Ascending aorta (tissue), 2 donors: ENCODE measurements at regions not wholly inside any gene's neighbourhood (a gene's known extent, or its start where the extent isn't known, plus 50 kb on each side); places are given as distances from the start of the nearest gene placed in this dataset.

ENCODE experiments used
- DNase-seq, 2 donors: peaks; one replicate each; pipeline ENCODE4 v3.0.0-alpha.2; 2019; ENCODE audit warnings: low spot score in 2 of 2
- H3K27ac ChIP-seq, 2 donors: fragments of 200-600 bp; sonication (generic); one replicate each; pipeline ENCODE4 v1.5.1; 2016 to 2017; ENCODE audit warnings: mild to moderate bottlenecking in 1 of 2
- H3K27me3 ChIP-seq: fragments of 200-600 bp; sonication (generic); one replicate; pipeline ENCODE4 v1.5.1; 2017
- H3K36me3 ChIP-seq, 2 donors: fragments of 200-600 bp; sonication (generic); one replicate each; pipeline ENCODE4 v1.5.1; 2016
- H3K4me1 ChIP-seq, 2 donors: fragments of 200-600 bp; sonication (generic); one replicate each; pipeline ENCODE4 v1.5.1; 2016 to 2017; ENCODE audit warnings: mild to moderate bottlenecking in 1 of 2
- H3K4me3 ChIP-seq, 2 donors: fragments of 200-600 bp; sonication (generic); one replicate each; pipeline ENCODE4 v1.5.1; 2016 to 2017; ENCODE audit warnings: mild to moderate bottlenecking in 1 of 2
- H3K9me3 ChIP-seq, 2 donors: fragments of 200-600 bp; sonication (generic); one replicate each; pipeline ENCODE4 v1.5.1; 2016
- intact Hi-C: fragments of 100-400 bp; cut with DNase I; formaldehyde crosslinking; loops from one replicate; pipeline ENCODE4 v1.15.1; 2023
- TF ChIP-seq, protein P1 (sequence below), 3 experiments: fragments of 200-600 bp in 2 of 3; fragments of 450-650 bp in 1 of 3; sonication (generic) in 2 of 3; IDR thresholded peaks; one replicate each; pipeline ENCODE4 v1.5.1; 2016 to 2019; ENCODE audit warnings: antibody characterized with exemption in 3 of 3, mild to moderate bottlenecking in 1 of 3, moderate library complexity in 1 of 3

DNA sequence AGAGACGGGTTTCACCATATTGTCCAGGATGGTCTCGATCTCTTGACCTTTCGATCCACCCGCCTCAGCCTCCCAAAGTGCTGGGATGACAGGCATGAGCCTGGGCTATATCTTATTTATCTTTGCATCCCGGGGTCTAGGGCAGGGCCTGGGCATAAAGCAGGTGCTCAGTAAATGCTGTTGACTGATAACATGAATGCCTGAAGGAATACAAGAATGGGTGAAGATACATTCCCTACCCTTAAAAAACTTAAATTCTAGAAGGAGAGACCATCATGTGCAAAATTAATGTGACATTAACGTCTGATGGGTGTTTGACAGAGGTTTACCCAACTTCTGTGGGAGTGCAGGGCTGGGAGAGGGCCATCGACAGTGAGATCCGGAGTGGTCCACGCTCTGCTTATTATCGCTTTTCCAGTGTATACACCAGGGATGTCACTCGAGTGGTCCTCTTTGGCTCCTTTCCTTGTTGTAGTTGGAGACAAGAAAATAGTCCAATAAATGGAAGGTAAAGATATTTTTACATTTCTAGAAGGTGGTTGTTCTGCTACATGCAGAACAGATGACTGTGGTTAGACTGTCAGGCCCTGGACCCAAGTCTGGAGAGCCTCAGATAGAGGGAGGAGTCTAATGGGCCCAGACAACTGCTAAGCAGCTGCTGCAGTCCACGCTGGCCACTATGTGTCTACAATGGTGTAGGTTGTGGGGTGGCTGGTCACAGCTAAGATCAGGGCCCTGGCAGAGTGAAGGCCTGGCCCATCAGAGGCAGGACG is 131.7 kb downstream of the MYCN start:
- no peaks in the 10 kb centered on the region for H3K36me3 ChIP-seq
- H3K27me3 ChIP-seq = no peaks in the 10 kb centered on the region
- H3K4me1 ChIP-seq = no peaks in the 10 kb centered on the region
- DNase-seq = no peak
- TF ChIP-seq, protein P1, sequence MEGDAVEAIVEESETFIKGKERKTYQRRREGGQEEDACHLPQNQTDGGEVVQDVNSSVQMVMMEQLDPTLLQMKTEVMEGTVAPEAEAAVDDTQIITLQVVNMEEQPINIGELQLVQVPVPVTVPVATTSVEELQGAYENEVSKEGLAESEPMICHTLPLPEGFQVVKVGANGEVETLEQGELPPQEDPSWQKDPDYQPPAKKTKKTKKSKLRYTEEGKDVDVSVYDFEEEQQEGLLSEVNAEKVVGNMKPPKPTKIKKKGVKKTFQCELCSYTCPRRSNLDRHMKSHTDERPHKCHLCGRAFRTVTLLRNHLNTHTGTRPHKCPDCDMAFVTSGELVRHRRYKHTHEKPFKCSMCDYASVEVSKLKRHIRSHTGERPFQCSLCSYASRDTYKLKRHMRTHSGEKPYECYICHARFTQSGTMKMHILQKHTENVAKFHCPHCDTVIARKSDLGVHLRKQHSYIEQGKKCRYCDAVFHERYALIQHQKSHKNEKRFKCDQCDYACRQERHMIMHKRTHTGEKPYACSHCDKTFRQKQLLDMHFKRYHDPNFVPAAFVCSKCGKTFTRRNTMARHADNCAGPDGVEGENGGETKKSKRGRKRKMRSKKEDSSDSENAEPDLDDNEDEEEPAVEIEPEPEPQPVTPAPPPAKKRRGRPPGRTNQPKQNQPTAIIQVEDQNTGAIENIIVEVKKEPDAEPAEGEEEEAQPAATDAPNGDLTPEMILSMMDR (IDR thresholded peaks at IDR 0.05) = no peak
- intact Hi-C loops = no loop called here
- H3K9me3 ChIP-seq = no peaks in the 10 kb centered on the region
- H3K27ac ChIP-seq = no peak overlapping the region
- no peak overlapping the region for H3K4me3 ChIP-seq

DNA sequence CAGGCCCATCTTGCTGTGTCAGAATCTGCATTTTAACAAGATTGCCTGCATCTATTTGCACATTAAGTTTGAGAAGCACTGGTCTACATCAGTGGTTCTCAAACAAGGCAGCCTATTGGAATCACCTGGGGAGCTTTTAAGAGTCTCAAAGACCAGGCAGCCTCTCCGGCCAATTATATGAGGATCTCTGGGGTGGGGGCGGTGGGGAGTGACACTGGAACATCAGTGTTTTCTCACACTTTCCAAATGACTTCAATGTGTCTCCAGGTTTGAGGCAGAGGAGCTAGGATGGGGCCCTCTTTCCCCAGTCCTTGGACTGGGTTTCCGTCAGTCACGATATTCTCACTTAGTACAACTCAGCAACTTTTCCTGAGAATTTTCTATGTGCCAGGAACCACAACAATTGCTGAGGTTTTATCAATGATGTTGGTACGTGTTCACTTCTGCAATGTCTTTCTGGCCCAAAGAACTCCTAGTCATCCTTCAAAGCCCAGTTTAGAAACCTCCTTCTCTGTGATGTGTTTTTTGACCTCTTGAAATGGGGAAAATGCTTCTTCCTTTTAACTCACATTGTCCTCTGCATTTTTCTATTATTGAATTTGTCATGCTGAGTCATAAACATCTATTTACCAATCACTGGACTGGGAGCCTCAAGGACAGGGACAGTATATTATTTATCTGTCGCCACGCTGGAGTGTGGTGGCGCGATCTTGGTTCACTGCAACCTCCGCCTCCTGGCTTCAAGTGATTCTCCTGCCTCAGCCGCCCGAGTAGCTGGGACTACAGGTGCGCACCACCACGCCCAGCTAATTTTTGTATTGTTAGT is 130.9 kb downstream of the MYCN start:
- Histone ChIP-seq H3K4me3 (no peak overlapping the region), H3K36me3 (no peaks in the 10 kb centered on the region), H3K27ac (no peak overlapping the region), H3K27me3 (no peaks in the 10 kb centered on the region), H3K9me3 (no peaks in the 10 kb centered on the region), H3K4me1 (no peaks in the 10 kb centered on the region)
- intact Hi-C loops = no loop called here
- DNase-seq = no peak
- TF ChIP-seq, protein P1 (IDR thresholded peaks at IDR 0.05) = no peak

GRCh38 chr2:16070648-16070971 is 130.3 kb downstream of the MYCN start:
- TF ChIP-seq, protein P1 (IDR thresholded peaks at IDR 0.05) = no peak
- no peak for DNase-seq
- no peaks in the 10 kb centered on the region for H3K9me3 ChIP-seq
- no peak overlapping the region for H3K4me3 ChIP-seq
- H3K36me3 ChIP-seq = no peaks in the 10 kb centered on the region
- intact Hi-C loops = no loop called here
- no peaks in the 10 kb centered on the region for H3K4me1 ChIP-seq
- no peak overlapping the region for H3K27ac ChIP-seq
- no peaks in the 10 kb centered on the region for H3K27me3 ChIP-seq

GRCh38 chr2:16069933-16070647 is 129.7 kb downstream of the MYCN start:
- intact Hi-C loops = no loop called here
- TF ChIP-seq, protein P1 (IDR thresholded peaks at IDR 0.05) = no peak
- Histone ChIP-seq H3K4me1 (no peaks in the 10 kb centered on the region), H3K36me3 (no peaks in the 10 kb centered on the region), H3K9me3 (no peaks in the 10 kb centered on the region), H3K4me3 (no peak overlapping the region), H3K27me3 (no peaks in the 10 kb centered on the region), H3K27ac (no peak overlapping the region)
- DNase-seq = no peak

DNA sequence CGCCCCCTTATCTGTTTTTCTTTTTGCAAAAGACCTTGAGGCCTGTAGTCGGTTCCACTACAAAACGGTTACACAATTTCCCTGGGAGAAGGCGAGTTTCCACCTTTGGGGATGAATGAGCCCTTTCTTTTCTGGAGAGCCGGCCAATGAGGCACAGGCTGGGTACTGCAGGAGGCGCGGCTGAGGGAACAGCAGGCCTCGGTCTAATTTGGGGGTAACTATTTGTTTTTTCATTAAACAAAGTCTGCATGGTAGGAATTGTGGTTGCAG is 129.2 kb downstream of the MYCN start:
- Histone ChIP-seq H3K36me3 (no peaks in the 10 kb centered on the region), H3K9me3 (no peaks in the 10 kb centered on the region), H3K4me1 (no peaks in the 10 kb centered on the region), H3K27me3 (no peaks in the 10 kb centered on the region), H3K27ac (no peak overlapping the region), H3K4me3 (no peak overlapping the region)
- no peak for DNase-seq
- intact Hi-C loops = no loop called here
- TF ChIP-seq, protein P1 (IDR thresholded peaks at IDR 0.05) = no peak
